Sciatic nerve (tissue), 2 donors: ENCODE measurements at regions not wholly inside any gene's neighbourhood (a gene's known extent, or its start where the extent isn't known, plus 50 kb on each side); places are given as distances from the start of the nearest gene placed in this dataset.
A peak's percentile ranks its signal among the peaks of the same experiment; 100 is the strongest.

Experiments
- ATAC-seq: fragments of 200-7000 bp; cut with Tn5 transposase; one replicate; pipeline ENCODE4 v1.9.1; 2020; ENCODE audit warnings: mild to moderate bottlenecking, moderate library complexity
- DNase-seq: peaks from one replicate; pipeline ENCODE4 v3.0.0-alpha.2; 2020; ENCODE audit warnings: low spot score
- intact Hi-C: fragments of 100-400 bp; cut with DNase I; formaldehyde crosslinking; loops from one replicate; pipeline ENCODE4 v1.14.2; 2022
- donor health status: DM: no; HTN: no; CAD: no.
- donor health status: DM: no; HTN: no; CAD: no.

DNA sequence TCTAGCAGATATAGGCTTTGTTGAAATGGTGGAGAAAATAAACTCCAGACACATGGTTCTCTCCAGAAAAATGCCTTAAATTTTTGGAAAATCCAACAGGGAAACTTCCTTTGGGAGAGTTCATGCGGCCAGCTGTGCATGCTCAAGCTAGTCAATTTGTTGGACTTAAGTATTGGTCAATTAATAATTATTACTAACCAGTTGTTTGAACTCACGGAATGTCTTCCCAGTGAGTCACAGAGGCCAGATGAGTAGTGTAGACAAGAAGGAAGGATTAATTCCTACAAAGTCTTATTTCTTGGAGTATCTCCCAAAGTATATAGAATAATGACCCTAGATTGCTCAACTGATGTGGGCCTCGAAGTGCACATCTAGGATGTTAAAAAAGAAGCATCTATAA lies 103.6 kb downstream of the MACIR start:
- DNase-seq (no peak), ATAC-seq (no peak)
- intact Hi-C loops = no loop called here

DNA sequence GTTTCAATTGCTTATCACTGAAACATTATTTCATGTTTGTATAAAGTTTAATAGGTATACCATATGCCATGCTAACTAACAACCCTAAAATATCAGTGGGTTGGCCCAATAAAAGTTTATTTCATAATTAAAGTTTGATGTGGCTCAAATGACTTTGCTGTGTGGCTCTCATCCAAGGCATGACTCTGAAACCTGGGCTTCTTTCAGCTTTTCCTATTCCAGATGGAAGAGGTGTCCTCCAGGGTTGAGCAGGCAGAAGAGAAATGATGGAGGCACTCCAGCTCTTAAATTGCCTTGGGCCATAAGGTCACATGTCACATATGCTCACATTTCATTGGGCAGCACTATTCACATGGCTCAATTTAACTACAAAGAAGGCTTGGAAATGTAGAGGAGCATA lies 101.9 kb downstream of the MACIR start:
- no peak for ATAC-seq
- DNase-seq = no peak
- intact Hi-C loops = no loop called here

DNA sequence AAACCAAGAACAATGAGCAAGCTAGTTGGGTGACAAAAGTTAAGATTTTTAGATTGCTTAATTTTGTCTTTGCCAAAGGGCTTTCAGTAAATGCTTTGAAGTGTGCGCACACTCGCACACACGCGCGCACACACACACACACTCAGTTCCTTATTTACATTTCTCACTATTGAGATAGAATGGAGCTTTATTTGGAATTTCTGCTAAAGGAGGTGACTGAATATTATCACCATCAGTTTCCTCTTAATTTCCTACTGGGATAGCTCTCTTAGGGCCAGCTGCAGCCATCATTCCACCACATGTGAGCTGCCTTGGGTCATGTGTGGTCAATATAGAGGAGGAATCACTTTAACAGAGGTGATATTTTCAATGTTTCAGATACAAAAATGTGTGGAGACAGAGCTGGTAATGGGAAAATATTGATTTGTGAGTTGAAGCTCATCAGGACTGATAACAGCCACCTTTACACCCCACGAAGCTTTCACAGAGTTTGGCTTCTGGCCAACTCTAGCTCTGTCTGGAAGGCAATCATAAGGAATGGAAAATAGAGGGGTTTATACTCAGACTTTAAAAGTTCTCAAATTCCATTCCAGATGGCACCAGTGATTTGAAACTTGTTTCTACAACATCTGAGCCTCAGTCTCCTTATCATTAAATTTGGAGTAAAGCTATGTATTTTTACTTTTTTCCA lies 99.9 kb downstream of the MACIR start:
- DNase-seq (no peak), ATAC-seq (no peak)
- intact Hi-C loops = no loop called here

DNA sequence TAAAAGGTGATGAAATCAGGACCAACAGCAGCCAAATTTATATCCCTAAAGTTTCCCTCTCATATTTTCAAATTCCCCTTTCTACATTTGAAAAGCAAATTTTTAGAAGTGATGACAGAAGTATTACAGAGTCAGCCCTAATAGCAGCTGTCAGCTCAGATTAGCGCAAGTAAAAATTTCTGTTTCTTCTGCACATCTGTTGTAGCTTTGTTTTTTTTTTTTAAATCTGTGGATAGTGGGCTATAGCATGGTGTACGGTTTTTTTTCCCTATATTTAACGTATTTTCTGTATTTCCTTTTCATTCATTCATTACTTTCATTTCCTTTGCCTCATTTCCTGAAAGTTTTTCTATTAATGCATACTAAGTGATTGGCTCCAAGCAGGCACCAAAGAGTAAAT lies 99.1 kb downstream of the MACIR start:
- ATAC-seq (no peak), DNase-seq (no peak)
- intact Hi-C loops = no loop called here

DNA sequence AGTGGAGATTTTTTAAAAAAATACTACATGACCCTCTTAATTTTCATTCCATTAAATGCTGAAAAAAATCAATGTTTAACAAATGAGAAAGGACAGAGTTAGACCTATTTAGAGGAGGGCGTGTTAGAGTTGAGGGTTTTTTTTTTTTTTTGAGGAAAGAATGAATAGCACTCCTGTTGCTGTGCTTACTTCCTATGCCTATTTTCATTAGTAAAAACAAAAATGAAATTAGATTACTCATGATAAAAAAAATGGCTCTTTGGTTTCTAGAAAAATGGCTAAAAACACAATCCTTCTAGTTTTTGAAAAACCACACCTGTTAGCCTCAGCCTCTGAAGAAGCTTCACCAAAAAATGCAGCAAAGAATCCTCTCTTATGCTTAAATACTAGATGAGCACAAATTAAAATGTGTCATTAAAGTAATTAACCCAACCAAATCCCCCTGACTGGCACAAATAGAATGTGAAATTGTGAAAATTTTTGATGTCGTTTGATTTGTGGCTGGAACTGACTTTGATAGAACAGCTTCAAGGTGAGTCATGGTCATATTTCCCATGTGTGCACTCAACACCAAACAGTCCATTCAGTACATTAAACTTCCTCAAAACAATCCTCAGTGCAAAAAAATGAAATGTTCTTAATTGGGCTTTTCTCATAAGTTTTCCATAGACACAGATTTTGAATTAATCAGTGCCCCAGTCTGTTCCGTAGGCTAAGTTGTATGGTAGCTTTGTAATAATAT lies 98.0 kb downstream of the MACIR start:
- intact Hi-C loops = no loop called here
- no peak for DNase-seq
- no peak for ATAC-seq

DNA sequence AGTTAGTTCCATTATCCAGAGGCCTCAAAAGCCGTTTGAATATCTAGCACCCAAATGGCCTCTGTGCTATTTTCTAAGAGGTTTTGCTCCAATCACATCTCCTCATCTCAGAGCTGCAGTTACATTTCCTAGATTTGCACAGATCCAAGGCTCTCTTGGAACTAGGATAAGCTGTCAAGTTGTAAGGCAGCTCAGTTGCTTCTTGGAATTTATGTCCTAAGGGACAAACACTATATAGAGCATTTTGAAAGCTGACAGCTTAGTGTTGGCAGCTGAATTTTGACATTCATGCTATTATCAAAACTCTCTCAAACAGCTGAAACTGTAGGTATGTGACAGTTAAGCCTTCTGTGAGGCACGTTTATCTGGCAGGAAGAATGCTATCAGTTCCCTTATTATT lies 97.0 kb downstream of the MACIR start:
- DNase-seq (no peak), ATAC-seq (peak; percentile 36)
- intact Hi-C loops = no loop called here

DNA sequence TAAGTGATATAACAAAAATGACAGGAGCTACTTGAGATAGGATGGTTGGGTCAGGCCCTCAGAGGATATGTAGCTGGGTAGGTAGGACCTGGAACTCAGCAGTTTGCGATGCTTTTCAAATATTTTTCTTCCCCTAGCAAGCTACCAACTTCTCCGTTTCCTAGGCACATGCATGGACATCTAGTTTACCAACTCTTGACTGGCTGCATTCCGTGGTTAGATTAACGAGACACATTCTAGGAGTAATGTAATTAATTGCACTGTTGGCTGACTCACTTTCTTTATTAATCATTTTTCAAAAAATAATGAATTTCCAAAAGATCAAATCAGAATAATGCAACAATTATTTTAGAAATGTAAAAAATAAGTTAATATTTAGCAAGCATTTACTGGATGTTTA lies 95.9 kb downstream of the MACIR start:
- ATAC-seq (no peak), DNase-seq (no peak)
- intact Hi-C loops = no loop called here

DNA sequence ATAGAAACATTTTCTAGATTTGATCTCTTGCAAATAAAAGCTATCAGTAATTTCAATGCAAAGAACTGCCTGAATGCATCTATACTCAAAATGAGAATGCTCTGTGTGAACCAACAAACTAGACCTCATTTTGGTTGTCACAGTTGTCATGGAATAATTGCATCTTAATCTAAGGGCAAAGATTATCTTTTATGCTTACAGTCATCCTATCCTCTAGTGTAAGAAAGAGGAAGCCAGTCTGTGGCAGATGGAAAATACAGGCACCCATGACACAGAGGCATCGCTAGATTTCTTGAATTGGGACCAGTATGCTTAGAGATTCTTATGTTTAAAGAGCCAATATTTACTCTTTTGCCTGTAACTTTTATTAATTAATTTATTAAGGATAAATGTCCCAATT lies 95.0 kb downstream of the MACIR start:
- DNase-seq (no peak), ATAC-seq (no peak)
- intact Hi-C loops = no loop called here

DNA sequence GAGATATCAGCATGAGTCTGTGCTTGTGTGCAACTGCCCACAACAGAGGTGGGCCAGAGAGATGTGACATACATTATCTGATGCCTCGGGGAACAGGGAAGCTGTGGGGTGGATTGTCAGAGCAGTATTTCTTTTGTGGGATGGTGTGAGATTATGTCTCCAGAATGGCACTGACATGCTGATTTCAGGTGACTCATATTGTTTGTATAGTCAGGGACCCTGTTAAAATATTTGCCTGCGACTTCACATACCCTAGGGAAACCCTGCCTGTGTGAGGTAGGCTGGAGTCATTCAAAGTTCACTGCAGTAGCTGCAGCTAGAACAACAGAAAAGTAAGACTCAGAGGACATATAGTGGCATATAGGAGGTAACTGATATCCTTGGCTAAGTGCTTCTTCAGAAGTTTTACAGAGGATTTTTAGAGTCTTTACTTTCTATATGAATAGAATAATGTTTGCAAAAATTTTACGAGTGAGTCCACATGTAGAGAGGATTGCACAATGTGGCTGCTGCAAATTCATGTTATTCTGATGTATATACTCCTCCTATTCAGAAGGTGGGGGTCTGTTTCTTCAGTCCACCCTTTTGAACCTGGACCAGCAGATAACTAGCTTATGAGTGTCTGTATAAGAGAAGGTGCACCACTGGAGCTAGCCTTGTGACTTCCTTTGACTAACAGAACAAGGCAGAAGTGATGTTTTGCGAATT lies 89.3 kb downstream of the MACIR start:
- intact Hi-C loops = no loop called here
- DNase-seq (no peak), ATAC-seq (no peak)

DNA sequence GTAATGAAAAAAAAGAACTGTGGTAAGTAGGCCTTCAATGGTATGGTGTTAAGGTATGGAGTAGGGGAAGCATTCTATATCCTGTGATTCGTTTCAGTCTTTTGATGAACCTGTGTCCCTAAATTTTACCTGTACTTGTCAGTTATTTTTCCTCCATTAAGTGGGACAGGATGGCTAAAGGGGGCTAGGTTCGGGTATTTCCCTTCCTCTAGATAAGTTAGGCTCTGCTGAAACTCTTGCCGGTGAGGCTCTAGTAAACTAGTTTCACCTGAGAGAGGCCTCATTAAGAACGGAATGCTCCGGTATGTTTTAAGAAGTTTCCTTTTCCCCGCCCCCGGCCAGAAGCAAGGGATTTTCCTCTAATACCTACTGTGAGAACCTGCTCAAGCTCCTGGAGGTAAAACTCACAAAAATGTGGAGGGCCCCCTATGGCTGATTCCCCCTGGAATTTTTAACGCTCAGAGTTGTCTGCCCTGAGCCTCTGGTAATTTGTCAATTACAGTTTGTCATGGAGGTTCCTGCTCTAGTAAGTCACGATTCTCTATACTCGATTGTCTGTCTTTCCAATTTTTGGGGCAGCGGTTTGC lies 87.7 kb downstream of the MACIR start:
- DNase-seq = no peak
- intact Hi-C loops = no loop called here

DNA sequence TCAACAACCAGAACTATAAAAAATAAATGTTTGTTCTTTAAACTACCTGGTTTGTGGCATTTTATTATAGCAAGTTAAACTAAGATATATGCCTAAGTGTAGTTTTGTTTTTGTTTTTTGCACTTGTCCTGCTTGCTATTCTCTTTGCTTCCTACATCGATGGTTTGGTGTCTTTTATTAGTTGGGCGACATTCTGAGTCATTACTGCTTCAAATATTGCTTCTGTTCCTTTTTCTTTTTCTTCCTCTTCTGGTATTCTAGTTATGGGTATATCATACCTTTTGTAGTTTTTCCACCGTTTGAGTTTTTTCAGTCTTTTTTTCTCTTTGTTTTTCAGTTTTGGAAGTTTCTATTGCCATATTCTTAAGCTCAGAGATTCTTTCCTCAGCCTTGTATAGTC lies 86.9 kb downstream of the MACIR start:
- intact Hi-C loops = no loop called here
- ATAC-seq = no peak

More for the DNA sequence above, 87.7 kb downstream of the MACIR start:
- ATAC-seq = no peak

DNA sequence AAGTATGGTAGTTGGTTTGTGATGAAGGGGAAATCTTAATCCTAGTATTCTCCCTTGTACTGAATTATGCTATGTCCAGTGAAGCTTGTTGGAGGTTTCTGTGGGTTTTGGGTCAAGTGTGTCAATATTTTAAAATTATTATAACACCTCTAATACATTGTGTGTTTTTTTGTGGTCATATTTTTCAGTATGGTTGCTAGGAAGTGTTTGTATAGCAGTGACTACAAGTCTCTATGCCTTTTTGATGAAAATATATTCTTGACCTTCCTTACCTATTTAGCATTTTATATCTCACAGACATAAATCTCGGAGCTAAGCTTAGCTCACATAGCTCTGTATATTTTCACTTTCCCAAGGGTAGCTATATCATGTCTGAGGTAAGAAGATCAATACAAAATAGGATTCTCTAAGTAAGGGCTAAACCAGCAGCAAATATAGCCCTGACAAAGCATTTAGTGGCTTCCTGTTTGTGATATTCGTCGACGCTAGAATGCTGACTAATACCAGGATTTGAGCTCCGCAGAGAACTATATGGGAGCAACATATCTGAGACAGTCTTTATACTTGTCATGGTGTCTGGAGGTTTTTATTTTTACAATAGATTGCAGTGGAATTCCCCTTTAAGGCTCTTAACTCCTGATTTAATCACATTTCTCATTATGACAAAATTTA lies 82.3 kb downstream of the MACIR start:
- DNase-seq = no peak
- intact Hi-C loops = no loop called here
- ATAC-seq = no peak

More for the DNA sequence above, 86.9 kb downstream of the MACIR start:
- DNase-seq = no peak

DNA sequence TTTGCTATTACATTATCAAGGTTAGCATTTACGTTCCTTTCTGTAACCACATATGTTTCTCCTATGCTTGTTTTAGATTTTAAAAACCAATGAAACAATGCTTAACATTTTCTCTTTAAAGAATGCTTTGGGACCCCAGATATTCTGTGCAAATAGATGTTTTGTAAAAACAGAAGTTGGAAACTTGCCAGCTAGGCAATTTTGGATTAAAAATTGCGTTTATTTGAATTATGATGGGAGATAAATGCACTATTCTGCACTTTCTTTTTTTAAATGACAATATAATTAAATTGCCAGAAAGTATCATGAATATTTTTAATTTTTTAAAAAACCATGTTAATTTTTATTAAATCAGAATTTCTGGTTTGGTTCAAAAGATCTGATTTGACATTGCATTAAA lies 81.6 kb downstream of the MACIR start:
- intact Hi-C loops = no loop called here
- no peak for ATAC-seq
- DNase-seq = no peak

DNA sequence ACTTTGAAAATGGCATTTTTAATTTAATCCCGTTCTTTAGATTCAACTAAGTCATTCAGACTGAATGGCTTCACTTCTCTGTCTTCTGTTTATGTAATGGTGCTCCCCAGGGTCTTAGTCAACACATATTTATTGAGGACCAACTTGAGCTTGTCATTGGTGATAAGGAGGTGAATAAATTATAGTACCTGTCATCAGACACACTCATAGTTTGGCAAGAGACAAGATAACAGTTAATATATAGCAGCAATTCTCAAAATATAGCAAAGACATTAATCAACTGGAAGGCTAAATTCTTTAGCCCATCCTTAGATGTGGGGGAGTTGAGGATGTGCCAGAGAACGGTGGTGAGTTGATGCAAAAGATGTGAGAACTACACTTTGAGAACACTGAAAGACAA lies 78.4 kb downstream of the MACIR start:
- DNase-seq (no peak), ATAC-seq (no peak)
- intact Hi-C loops = no loop called here

DNA sequence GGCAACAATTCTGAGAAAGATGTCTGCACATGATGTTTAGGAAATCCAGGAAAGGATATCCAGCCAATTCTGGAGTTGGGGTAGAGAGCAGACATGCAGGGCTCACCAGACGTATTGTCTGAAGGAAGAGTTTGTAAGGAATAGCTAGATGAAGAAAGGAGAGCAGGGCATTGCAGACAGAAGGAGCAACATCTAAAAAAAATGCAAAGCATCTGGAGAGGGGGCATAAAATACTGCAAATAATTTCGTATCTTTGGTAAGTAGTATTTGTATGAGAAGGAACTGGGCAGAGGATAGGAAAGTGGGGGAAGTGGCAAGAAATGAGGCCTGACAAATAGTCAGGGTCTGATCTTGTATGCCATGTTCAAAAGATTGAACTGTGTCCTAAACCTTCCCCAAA lies 74.8 kb downstream of the MACIR start:
- DNase-seq = no peak
- intact Hi-C loops = no loop called here
- no peak for ATAC-seq

DNA sequence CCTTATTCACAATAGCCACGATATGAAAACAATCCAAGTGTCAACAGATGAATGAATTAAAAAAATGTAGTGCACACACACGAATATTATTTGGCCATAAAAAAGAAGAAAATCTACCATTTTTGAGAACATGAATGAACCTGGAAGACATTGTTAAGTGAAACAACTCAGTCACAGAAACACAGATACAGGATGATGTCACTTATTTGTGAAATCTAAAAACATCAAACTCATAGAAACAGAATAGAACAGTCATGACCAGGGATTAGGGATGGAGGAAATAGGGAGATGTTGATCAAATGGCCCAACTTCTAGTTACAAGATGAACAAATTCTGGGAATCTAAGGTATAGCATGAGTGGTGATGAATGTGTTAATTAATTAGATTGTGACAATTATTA lies 72.3 kb downstream of the MACIR start:
- ATAC-seq = no peak
- no peak for DNase-seq
- intact Hi-C loops = no loop called here
